Karpas-422 (cell line): ENCODE measurements at regions not wholly inside any gene's neighbourhood (a gene's known extent, or its start where the extent isn't known, plus 50 kb on each side); places are given as distances from the start of the nearest gene placed in this dataset.

Experiments
- DNase-seq: peaks from one replicate; pipeline ENCODE4 v3.0.0-alpha.2; 2015
- H2AFZ ChIP-seq: fragments of 200-600 bp; sonication (generic); 2 replicates; pipeline ENCODE4 v1.6.1; 2014; ENCODE audit warnings: antibody characterized with exemption, low read length, mixed read lengths
- H3K27ac ChIP-seq: fragments of 200-600 bp; sonication (generic); 2 replicates; pipeline ENCODE4 v1.5.1; 2014; ENCODE audit warnings: mild to moderate bottlenecking, low read length, moderate library complexity
- H3K27me3 ChIP-seq: fragments of 200-600 bp; sonication (generic); 2 replicates; pipeline ENCODE4 v1.6.1; 2014; ENCODE audit warnings: low read length, mixed read lengths
- H3K36me3 ChIP-seq: fragments of 200-600 bp; sonication (generic); 2 replicates; pipeline ENCODE4 v1.6.1; 2014; ENCODE audit warnings: low read length, mixed read lengths; ENCODE audit not compliant: insufficient read depth
- H3K4me1 ChIP-seq: fragments of 200-600 bp; sonication (generic); 2 replicates; pipeline ENCODE4 v1.6.1; 2014; ENCODE audit warnings: mild to moderate bottlenecking, low read length, mixed read lengths
- H3K4me2 ChIP-seq: fragments of 200-600 bp; sonication (generic); 2 replicates; pipeline ENCODE4 v1.6.1; 2014; ENCODE audit warnings: low read length, low read depth, mild to moderate bottlenecking; ENCODE audit not compliant: poor library complexity, severe bottlenecking
- H3K4me3 ChIP-seq: fragments of 200-600 bp; sonication (generic); 2 replicates; pipeline ENCODE4 v1.5.1; 2014; ENCODE audit warnings: mild to moderate bottlenecking, antibody characterized with exemption, low read length, mixed read lengths
- H3K79me2 ChIP-seq: fragments of 200-600 bp; sonication (generic); 2 replicates; pipeline ENCODE4 v1.6.1; 2014; ENCODE audit warnings: mild to moderate bottlenecking, low read length, mixed read lengths
- H3K9ac ChIP-seq: fragments of 200-600 bp; sonication (generic); 2 replicates; pipeline ENCODE4 v1.6.0; 2014; ENCODE audit warnings: low read length
- H3K9me2 ChIP-seq: fragments of 200-600 bp; sonication (generic), shearing (Covaris generic); replicated peaks from 2 replicates; pipeline ENCODE4 v1.6.0; 2014; ENCODE audit warnings: mild to moderate bottlenecking, low read length, moderate library complexity; ENCODE audit not compliant: insufficient read depth
- H3K9me3 ChIP-seq: fragments of 300-700, 200-600 bp; sonication (generic); 2 replicates; pipeline ENCODE4 v1.6.1; 2014; ENCODE audit warnings: low read length, mixed read lengths
- H4K20me1 ChIP-seq: fragments of 200-600 bp; sonication (generic); 2 replicates; pipeline ENCODE4 v1.6.1; 2014; ENCODE audit warnings: mild to moderate bottlenecking, antibody characterized with exemption, low read length, low read depth; ENCODE audit not compliant: insufficient read depth

DNA sequence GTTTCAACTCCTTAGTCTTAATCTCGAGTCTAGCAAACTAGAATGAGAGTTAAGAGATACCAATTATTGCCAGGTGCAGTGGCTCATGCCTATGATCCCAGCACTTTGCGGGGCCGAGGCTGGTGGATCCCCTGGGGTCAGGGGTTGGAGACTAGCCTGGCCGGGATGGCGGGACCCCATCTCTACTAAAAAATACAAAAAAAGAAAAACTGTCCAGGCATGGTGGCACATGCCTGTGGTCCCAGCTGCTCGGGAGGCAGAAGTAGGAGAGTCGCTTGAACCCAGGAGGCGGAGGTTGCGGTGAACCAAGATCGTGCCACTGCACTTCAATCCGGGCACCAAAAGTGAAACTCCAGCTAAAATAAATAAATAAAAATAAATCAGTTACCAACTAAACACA lies 1119.5 kb upstream of the ATXN8OS start:
- no peak overlapping the region; the same call in 1 of the 2 replicates for H2AFZ ChIP-seq
- H3K9me2 ChIP-seq: no peaks in the 10 kb centered on the region
- no peaks in the 10 kb centered on the region for H4K20me1 ChIP-seq
- H3K9ac ChIP-seq: no peak overlapping the region
- H3K4me1 ChIP-seq: 0 out of 2 replicates have a peak, but pooled peaks cover 2% of the 10 kb centered on the region
- no peak for DNase-seq
- H3K27me3 ChIP-seq: no peaks in the 10 kb centered on the region
- H3K9me3 ChIP-seq: no peaks in the 10 kb centered on the region
- no peaks in the 10 kb centered on the region for H3K36me3 ChIP-seq
- no peak overlapping the region for H3K4me3 ChIP-seq
- H3K4me2 ChIP-seq: no peak overlapping the region
- H3K27ac ChIP-seq: no peak overlapping the region
- no peaks in the 10 kb centered on the region for H3K79me2 ChIP-seq

DNA sequence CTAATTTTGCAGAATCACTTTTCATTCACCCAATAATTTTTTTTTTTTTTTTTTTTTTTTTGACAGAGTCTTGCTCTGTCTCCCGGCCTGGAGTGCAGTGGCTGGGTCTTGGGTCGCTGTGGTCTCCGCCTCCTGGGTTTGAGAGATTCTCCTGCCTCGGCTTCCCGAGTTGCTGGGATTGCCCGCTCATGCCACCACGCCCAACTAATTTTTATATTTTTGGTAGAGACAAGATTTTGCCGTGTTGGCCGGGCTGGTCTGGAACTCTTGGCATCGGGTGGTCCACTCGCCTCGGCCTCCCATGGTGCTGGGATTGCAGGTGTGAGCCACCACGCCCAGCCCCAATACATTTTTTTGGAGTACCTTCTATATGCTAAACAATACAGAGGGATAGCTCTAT lies 1120.0 kb upstream of the ATXN8OS start:
- Histone ChIP-seq H3K27me3 (no peaks in the 10 kb centered on the region), H3K79me2 (no peaks in the 10 kb centered on the region), H3K4me1 (0 out of 2 replicates have a peak, but pooled peaks cover 2% of the 10 kb centered on the region), H3K9me3 (no peaks in the 10 kb centered on the region), H3K4me2 (no peak overlapping the region), H3K36me3 (no peaks in the 10 kb centered on the region), H3K9me2 (no peaks in the 10 kb centered on the region), H2AFZ (peak overlapping the region; percentile 83; the same call in 1 of the 2 replicates), H3K4me3 (no peak overlapping the region), H3K9ac (no peak overlapping the region), H3K27ac (no peak overlapping the region), H4K20me1 (no peaks in the 10 kb centered on the region)
- no peak for DNase-seq

DNA sequence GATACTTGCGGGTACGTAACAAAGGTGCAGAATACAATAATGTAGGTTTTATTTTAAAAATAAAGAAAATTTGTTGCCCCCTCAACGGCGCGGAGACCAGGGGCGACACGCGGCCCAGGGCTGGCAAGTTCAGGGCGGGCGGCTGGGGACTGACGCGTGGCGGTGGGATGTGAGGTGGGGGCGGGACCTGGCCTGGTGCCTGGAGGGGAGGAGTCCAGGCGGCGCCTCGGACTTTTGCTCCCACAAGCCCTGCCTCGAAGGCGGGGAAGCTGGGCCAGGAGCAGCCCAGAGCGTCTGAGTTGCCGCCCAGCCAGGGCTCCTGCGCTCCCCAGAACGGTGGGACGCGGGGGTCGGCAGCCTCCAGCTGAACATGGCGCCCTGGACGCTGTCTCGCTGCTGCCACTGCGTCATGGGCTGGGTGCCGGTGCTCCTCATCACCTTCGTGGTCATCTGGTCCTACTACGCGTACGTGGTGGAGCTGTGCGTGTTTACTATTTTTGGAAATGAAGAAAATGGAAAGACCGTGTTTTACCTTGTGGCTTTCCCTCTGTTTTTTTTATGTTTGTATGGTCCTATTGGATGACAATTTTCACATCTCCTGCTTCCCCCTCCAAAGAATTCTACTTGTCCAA lies 1122.8 kb upstream of the ATXN8OS start:
- Histone ChIP-seq H2AFZ (no peak overlapping the region), H4K20me1 (no peaks in the 10 kb centered on the region), H3K9me3 (peaks cover 3% of the 10 kb centered on the region; the same call in 1 of the 2 replicates), H3K9me2 (no peaks in the 10 kb centered on the region), H3K4me3 (no peak overlapping the region), H3K27ac (no peak overlapping the region), H3K4me1 (no peaks in the 10 kb centered on the region), H3K4me2 (no peak overlapping the region), H3K27me3 (no peaks in the 10 kb centered on the region), H3K9ac (no peak overlapping the region), H3K36me3 (no peaks in the 10 kb centered on the region), H3K79me2 (no peaks in the 10 kb centered on the region)
- DNase-seq: no peak

DNA sequence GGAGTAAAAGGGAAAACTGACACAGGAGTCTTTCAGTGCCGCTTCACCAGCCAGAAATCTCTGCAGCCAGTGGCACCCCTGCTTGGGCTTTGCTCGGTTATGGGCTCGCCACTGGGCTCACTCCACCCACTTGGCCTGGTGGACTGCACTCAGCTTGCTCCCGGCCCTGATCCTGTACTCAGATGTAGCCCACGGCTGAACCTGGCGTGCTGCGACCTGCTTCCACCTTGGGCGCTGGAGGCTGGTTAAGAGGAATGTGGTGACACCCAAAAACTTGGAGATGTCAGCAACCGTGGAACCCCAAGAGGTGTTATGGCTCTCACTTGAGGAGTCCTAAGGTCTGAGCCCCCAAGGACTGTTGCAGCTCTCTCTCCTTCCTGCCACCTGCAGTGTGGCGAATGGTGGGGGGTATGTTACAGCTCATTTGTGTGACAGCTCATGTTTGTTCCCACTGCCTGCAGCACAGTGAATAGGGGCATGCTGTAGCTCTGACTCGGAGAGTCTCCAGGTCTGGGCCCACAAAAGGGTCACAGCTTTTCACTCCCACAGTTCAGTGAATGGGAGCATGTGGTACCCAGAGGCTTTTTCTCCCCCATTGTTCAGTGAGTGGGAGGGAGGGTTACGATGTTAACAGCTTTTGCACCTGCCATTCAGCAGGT lies 1124.5 kb upstream of the ATXN8OS start:
- H3K27ac ChIP-seq: no peak overlapping the region
- DNase-seq: no peak
- no peaks in the 10 kb centered on the region for H3K9me2 ChIP-seq
- no peak overlapping the region for H3K4me3 ChIP-seq
- no peaks in the 10 kb centered on the region for H3K79me2 ChIP-seq
- no peaks in the 10 kb centered on the region for H3K4me1 ChIP-seq
- 0 out of 2 replicates have a peak overlapping the region, but pooled peaks have one; percentile 18 for H2AFZ ChIP-seq
- peaks cover 4% of the 10 kb centered on the region; the same call in 1 of the 2 replicates for H3K9me3 ChIP-seq
- H4K20me1 ChIP-seq: no peaks in the 10 kb centered on the region
- no peaks in the 10 kb centered on the region for H3K27me3 ChIP-seq
- H3K4me2 ChIP-seq: no peak overlapping the region
- H3K36me3 ChIP-seq: no peaks in the 10 kb centered on the region
- no peak overlapping the region for H3K9ac ChIP-seq

DNA sequence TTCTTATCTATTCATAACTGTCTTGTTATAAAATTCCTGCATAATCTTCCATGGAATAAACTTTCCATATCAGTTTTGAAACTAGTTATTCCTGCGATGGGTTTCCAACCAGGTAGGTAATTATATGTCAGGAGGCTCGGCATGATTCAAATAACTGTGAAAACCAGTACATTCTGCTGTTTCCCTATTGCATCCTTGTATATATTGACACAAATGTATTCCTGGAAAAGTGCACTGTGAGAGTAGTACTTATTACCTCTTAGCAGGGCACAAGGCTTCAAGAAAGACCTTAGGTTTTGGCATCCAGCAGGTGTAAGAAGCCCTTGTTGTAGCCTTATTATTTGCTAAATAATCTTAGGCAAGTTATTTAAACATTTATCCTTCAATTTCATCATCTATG lies 1131.3 kb upstream of the ATXN8OS start:
- Histone ChIP-seq H3K79me2 (no peaks in the 10 kb centered on the region), H3K36me3 (no peaks in the 10 kb centered on the region), H3K27me3 (no peaks in the 10 kb centered on the region), H3K9me2 (no peaks in the 10 kb centered on the region), H2AFZ (peak overlapping the region; percentile 87; the same call in 1 of the 2 replicates), H3K27ac (no peak overlapping the region), H3K4me3 (no peak overlapping the region), H4K20me1 (no peaks in the 10 kb centered on the region), H3K4me2 (no peak overlapping the region), H3K9ac (no peak overlapping the region), H3K4me1 (no peaks in the 10 kb centered on the region), H3K9me3 (peaks cover 4% of the 10 kb centered on the region; the same call in 1 of the 2 replicates)
- no peak for DNase-seq

DNA sequence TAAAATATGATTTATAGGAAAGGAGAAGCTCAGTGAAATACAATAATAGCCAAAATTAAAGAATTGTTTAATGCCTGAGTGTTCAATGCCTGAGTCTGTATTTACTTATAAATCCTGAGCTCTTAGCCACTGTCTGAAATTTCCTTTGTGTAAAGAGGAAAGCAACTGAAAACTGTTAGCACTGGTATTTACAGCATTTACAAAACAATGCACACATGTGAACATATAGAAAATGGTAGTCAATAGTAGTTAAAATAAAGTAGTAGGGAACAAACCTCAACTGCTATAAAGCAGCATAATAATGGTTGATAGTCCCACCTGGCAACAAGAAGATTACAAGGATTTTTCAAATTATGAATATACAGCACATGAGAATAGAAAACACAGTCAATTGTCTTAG lies 1137.1 kb upstream of the ATXN8OS start:
- no peak for DNase-seq
- Histone ChIP-seq H3K27ac (no peak overlapping the region), H3K79me2 (no peaks in the 10 kb centered on the region), H3K9ac (no peak overlapping the region), H2AFZ (peak overlapping the region; percentile 90), H3K4me2 (no peak overlapping the region), H3K9me2 (no peaks in the 10 kb centered on the region), H3K27me3 (no peaks in the 10 kb centered on the region), H3K9me3 (no peaks in the 10 kb centered on the region), H4K20me1 (no peaks in the 10 kb centered on the region), H3K36me3 (no peaks in the 10 kb centered on the region), H3K4me1 (peaks cover 8% of the 10 kb centered on the region), H3K4me3 (no peak overlapping the region)

DNA sequence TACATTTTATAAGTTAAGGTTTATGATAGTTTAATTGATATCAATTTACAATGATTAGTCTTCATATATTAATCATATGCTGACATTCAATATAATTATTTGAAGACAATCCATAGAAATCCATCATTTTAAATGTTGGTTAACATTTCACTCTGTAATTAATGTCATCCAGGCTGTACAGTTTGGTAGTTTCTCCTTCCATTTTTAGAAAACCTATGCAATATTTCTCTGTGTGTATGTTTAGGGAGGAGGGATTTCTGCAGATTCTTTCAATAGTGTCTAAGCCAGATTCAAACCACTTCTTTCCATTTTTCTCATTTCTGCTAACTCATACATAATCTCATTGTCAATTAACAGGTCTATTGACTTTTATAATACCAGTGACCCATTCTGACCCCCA lies 1159.0 kb upstream of the ATXN8OS start:
- no peaks in the 10 kb centered on the region for H4K20me1 ChIP-seq
- H3K36me3 ChIP-seq: 0 out of 2 replicates have a peak, but pooled peaks cover 4% of the 10 kb centered on the region
- DNase-seq: no peak
- H3K9ac ChIP-seq: no peak overlapping the region
- no peaks in the 10 kb centered on the region for H3K4me1 ChIP-seq
- no peaks in the 10 kb centered on the region for H3K9me2 ChIP-seq
- H3K27me3 ChIP-seq: no peaks in the 10 kb centered on the region
- H3K4me3 ChIP-seq: no peak overlapping the region
- no peak overlapping the region for H3K4me2 ChIP-seq
- peak overlapping the region; percentile 34 for H2AFZ ChIP-seq
- peaks cover 14% of the 10 kb centered on the region for H3K9me3 ChIP-seq
- no peak overlapping the region for H3K27ac ChIP-seq
- H3K79me2 ChIP-seq: no peaks in the 10 kb centered on the region

DNA sequence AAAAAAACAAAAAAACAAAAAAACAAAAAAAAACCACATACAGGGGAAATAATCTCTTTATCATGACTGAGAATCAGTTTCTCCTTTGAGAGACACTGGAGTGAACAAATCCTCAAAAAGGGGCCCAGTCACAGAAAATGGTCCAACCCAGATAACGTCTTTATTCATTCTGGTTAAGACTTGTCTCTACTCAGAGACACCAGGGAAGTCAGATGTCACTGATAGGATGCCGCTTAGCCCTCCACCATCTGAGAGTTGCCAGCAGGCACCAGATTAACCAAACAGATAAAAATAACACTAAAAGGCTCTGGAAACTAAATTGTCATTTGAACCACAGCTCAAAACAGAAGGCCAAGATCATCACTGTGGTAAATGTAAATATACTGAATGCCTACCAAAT lies 1163.4 kb upstream of the ATXN8OS start:
- 0 out of 2 replicates have a peak, but pooled peaks cover 4% of the 10 kb centered on the region for H3K36me3 ChIP-seq
- H3K4me1 ChIP-seq: no peaks in the 10 kb centered on the region
- H3K9ac ChIP-seq: no peak overlapping the region
- DNase-seq: no peak
- H4K20me1 ChIP-seq: no peaks in the 10 kb centered on the region
- H3K27me3 ChIP-seq: no peaks in the 10 kb centered on the region
- H3K4me3 ChIP-seq: no peak overlapping the region
- peak overlapping the region; percentile 59 for H2AFZ ChIP-seq
- H3K9me2 ChIP-seq: no peaks in the 10 kb centered on the region
- peaks cover 12% of the 10 kb centered on the region for H3K9me3 ChIP-seq
- H3K27ac ChIP-seq: no peak overlapping the region
- H3K4me2 ChIP-seq: no peak overlapping the region
- no peaks in the 10 kb centered on the region for H3K79me2 ChIP-seq
